Esophagus muscularis mucosa (tissue), 4 donors: ENCODE measurements at regions not wholly inside any gene's neighbourhood (a gene's known extent, or its start where the extent isn't known, plus 50 kb on each side); places are given as distances from the start of the nearest gene placed in this dataset.
"Not testable (repeated sequence)": the region's sequence is repeated elsewhere in the genome, so short reads cannot be mapped to it uniquely, and the experiment has no call there.

Source experiments
- DNase-seq: peaks from one replicate; pipeline ENCODE4 v3.0.0-alpha.2; 2017; ENCODE audit errors: extremely low spot score
- H3K27ac ChIP-seq, 4 donors: fragments of 200-600 bp; sonication (generic); replicated peaks in 1 of 4; 1 replicate in 3 of 4; 2 replicates in 1 of 4; pipeline ENCODE4 v1.5.1; 2016 to 2019; ENCODE audit warnings: mild to moderate bottlenecking in 1 of 4
- H3K27me3 ChIP-seq, 4 donors: fragments of 200-600 bp; sonication (generic); one replicate each; pipeline versions ENCODE4 v1.5.1 to v1.6.0; 2016 to 2019
- H3K36me3 ChIP-seq, 4 donors: fragments of 200-600 bp; sonication (generic); one replicate each; pipeline ENCODE4 v1.5.1; 2016 to 2019
- H3K4me1 ChIP-seq, 4 donors: fragments of 200-600 bp; sonication (generic); one replicate each; pipeline ENCODE4 v1.5.1; 2016 to 2019
- H3K4me3 ChIP-seq, 4 donors: fragments of 200-600 bp; sonication (generic); 1 replicate in 2 of 4; 2 replicates in 2 of 4; pipeline ENCODE4 v1.5.1; 2016 to 2019; ENCODE audit warnings: mild to moderate bottlenecking in 4 of 4, moderate library complexity in 1 of 4
- H3K9me3 ChIP-seq, 4 donors: fragments of 200-600 bp; sonication (generic); 1 replicate in 3 of 4; 2 replicates in 1 of 4; pipeline ENCODE4 v1.5.1; 2016 to 2019
- CTCF ChIP-seq, 3 experiments: fragments of 200-600 bp in 2 of 3; fragments of 450-650 bp in 1 of 3; sonication (generic) in 2 of 3; IDR thresholded peaks; one replicate each; pipeline ENCODE4 v1.5.1; 2017 to 2019; ENCODE audit warnings: antibody characterized with exemption in 3 of 3, mild to moderate bottlenecking in 2 of 3, moderate library complexity in 1 of 3
- EP300 ChIP-seq: sonication (generic); formaldehyde crosslinking; IDR thresholded peaks from one replicate; pipeline ENCODE4 v1.6.1; 2017; ENCODE audit warnings: antibody characterized with exemption
- POLR2A ChIP-seq: fragments of 450-650 bp; IDR thresholded peaks from one replicate; pipeline ENCODE4 v1.6.1; 2017; ENCODE audit warnings: antibody characterized with exemption, moderate library complexity, mild to moderate bottlenecking, low read depth
- POLR2AphosphoS5 ChIP-seq, 2 donors: sonication (generic); formaldehyde crosslinking; IDR thresholded peaks; one replicate each; pipeline ENCODE4 v1.6.1; 2017; ENCODE audit warnings: antibody characterized with exemption in 2 of 2
- WGBS: methylation state at CpG from one replicate; pipeline ENCODE4 v1.1.5; 2018; 5-methylcytosine and 5-hydroxymethylcytosine counted together
- intact Hi-C: fragments of 100-400 bp; cut with DNase I; formaldehyde crosslinking; loops from one replicate; pipeline ENCODE4 v1.15.1; 2023

DNA sequence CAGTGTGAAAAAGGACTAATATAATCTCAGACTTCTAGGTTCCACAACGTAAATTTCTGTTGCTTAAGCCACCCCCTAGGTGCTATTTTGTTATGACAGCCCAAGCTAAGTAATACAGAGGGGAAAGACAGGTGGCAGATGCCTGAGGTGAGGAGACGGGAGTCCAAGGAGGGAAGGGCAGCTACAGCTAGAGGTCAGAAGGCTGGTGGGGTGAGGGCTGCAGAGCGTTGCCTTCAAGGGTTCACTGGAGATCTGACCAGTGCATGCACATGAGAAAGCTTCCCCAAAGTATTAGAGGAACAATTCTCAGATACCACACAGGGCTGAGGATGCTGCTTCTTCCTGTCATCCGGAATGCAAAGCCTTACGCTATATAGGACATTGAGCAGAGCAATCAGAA is 104.7 kb upstream of the IRX4 start:
- Histone ChIP-seq H3K9me3 (peaks cover 0 to 22% (median under 1%) of the 10 kb centered on the region in 4 donors), H3K27ac (no peak overlapping the region), H3K27me3 (peaks cover 0 to 4% (median 0%) of the 10 kb centered on the region in 4 donors), H3K4me3 (no peak overlapping the region), H3K4me1 (no peaks in the 10 kb centered on the region), H3K36me3 (no peaks in the 10 kb centered on the region)
- 60% methylated on average over 5 of the region's 5 CpGs for WGBS
- DNase-seq = peak; percentile 55
- intact Hi-C loops = no loop called here
- no peak for TF ChIP-seq POLR2AphosphoS5 (IDR thresholded peaks at IDR 0.05)
- TF ChIP-seq POLR2A = no peak
- TF ChIP-seq EP300 = no peak
- no peak for TF ChIP-seq CTCF (IDR thresholded peaks at IDR 0.05)

DNA sequence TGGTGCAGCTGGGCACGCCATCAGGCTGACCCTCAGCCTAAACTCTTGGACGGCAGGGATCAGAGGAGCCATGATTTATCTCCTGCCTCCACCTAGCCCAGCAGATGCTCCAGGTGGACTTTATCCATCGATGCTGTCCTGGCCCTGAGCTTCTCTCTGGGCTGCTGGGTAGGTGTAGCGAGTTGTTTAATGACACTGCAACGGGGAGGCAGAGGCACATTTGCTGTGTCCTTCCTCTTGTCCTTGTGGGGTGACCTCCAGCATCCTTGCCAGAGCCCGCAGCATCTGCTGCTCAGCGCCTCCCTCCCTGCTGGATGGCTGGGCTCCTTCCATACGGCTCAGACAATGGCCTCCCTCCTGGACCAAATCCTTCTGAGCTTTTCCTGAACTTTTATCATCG is 103.1 kb upstream of the IRX4 start:
- no peak overlapping the region for H3K27ac ChIP-seq
- WGBS = 71% methylated on average over 9 of the region's 9 CpGs
- intact Hi-C loops = no loop called here
- peaks cover 0 to 13% (median 0%) of the 10 kb centered on the region in 4 donors for H3K9me3 ChIP-seq
- H3K36me3 ChIP-seq = no peaks in the 10 kb centered on the region
- no peak overlapping the region for H3K4me3 ChIP-seq
- H3K4me1 ChIP-seq = no peaks in the 10 kb centered on the region
- peaks cover 0 to 4% (median 0%) of the 10 kb centered on the region in 4 donors for H3K27me3 ChIP-seq
- TF ChIP-seq CTCF (IDR thresholded peaks at IDR 0.05) (no peak), POLR2AphosphoS5 (IDR thresholded peaks at IDR 0.05) (no peak), EP300 (no peak), POLR2A (no peak)
- DNase-seq = peak; percentile 42

DNA sequence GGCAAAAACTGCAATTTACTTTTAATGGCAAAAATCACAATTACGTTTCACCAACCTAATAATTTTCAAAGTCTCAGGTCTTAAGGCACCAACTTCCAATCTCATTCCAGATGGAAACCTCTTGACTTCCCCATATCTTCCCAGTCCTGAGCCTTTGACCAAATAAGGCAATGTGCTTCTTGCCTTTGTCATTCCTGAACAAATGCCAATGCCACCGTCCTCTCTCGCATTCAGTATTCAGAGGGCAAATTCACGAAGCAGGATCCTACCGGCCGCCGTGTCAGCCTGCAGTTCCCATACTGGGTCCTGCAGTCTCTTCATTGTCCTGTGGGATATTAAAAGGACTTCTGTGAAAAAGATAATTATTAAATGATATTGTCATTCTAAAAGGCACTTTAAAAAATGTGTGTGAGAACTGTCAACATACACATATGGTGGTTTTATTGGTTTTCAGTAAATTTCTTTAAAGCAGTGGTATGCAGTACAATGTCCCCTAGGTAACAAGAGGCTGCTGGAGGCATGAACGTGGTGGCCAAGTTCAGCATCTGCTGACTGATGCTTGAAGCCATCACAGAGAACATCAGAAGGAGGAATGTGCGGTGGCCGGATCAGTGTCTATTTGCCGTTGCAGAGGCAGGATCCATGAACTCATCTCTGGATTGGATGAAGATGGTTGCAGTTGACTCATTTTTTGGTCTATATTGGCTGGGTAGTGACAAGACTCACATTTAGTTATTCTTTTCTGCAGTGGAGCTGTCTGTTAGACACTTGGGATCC is 101.4 kb upstream of the IRX4 start:
- DNase-seq = peak; percentile 82
- H3K36me3 ChIP-seq = no peaks in the 10 kb centered on the region
- H3K4me3 ChIP-seq = no peak overlapping the region
- no peaks in the 10 kb centered on the region for H3K9me3 ChIP-seq
- H3K27me3 ChIP-seq = peaks cover 0 to 4% (median 0%) of the 10 kb centered on the region in 4 donors
- WGBS = 86% methylated on average over 11 of the region's 11 CpGs
- H3K4me1 ChIP-seq = no peaks in the 10 kb centered on the region
- intact Hi-C loops = no loop called here
- no peak for TF ChIP-seq POLR2A
- H3K27ac ChIP-seq = no peak overlapping the region

- intact Hi-C loops = no loop called here
- no peak for TF ChIP-seq CTCF (IDR thresholded peaks at IDR 0.05)
- TF ChIP-seq EP300 = no peak
- TF ChIP-seq POLR2A = no peak
- no peak for TF ChIP-seq POLR2AphosphoS5 (IDR thresholded peaks at IDR 0.05)
- 91% methylated on average over 18 of the region's 18 CpGs for WGBS
- peak; percentile 55 for DNase-seq
- Histone ChIP-seq H3K9me3 (no peaks in the 10 kb centered on the region), H3K27me3 (peaks cover 0 to 4% (median 0%) of the 10 kb centered on the region in 4 donors), H3K36me3 (no peaks in the 10 kb centered on the region), H3K27ac (no peak overlapping the region), H3K4me3 (no peak overlapping the region), H3K4me1 (no peaks in the 10 kb centered on the region)
These were observed 100.7 kb upstream of the IRX4 start for GRCh38 chr5:1983401-1983800.

GRCh38 chr5:1982561-1982960 is 99.8 kb upstream of the IRX4 start:
- H3K27me3 ChIP-seq, H3K36me3 ChIP-seq, H3K4me1 ChIP-seq, H3K9me3 ChIP-seq, H3K4me3 ChIP-seq, H3K27ac ChIP-seq, intact Hi-C loops: not testable (repeated sequence)
- DNase-seq = peak; percentile 70
- 66% methylated on average over 5 of the region's 8 CpGs for WGBS
